ENCODE measurements at regions not wholly inside any gene's neighbourhood (a gene's known extent, or its start where the extent isn't known, plus 50 kb on each side); places are given as distances from the start of the nearest gene placed in this dataset.
"Not testable (repeated sequence)": the region's sequence is repeated elsewhere in the genome, so short reads cannot be mapped to it uniquely, and the experiment has no call there.

- DNase-seq = no peak
These were observed 651.2 kb upstream of the PITX2 start for GRCh38 chr4:111274060-111274459.

GRCh38 chr4:111274486-111274885, 651.6 kb upstream of the PITX2 start:
- no peak for DNase-seq

GRCh38 chr4:111281219-111281618, 658.3 kb upstream of the PITX2 start:
- DNase-seq = no peak

- DNase-seq = no peak
These were observed 659.2 kb upstream of the PITX2 start for GRCh38 chr4:111282035-111282434.

GRCh38 chr4:111283066-111283677, 660.3 kb upstream of the PITX2 start:
- DNase-seq = peak; percentile 15

GRCh38 chr4:111296466-111296865, 673.6 kb upstream of the PITX2 start:
- no peak for DNase-seq

GRCh38 chr4:111303806-111304205, 680.9 kb upstream of the PITX2 start:
- DNase-seq = no peak

GRCh38 chr4:111323496-111323895, 700.6 kb upstream of the PITX2 start:
- DNase-seq = no peak

GRCh38 chr4:111323916-111324315, 701.0 kb upstream of the PITX2 start:
- DNase-seq = no peak

- no peak for DNase-seq
These were observed 703.6 kb upstream of the PITX2 start for GRCh38 chr4:111326450-111326849.

GRCh38 chr4:111330786-111331185, 707.9 kb upstream of the PITX2 start:
- no peak for DNase-seq

GRCh38 chr4:111334361-111334760, 711.5 kb upstream of the PITX2 start:
- DNase-seq = no peak

GRCh38 chr4:111337186-111337876, 714.5 kb upstream of the PITX2 start:
- not testable (repeated sequence) for DNase-seq

- no peak for DNase-seq
These were observed 736.7 kb upstream of the PITX2 start for GRCh38 chr4:111359602-111360001.

GRCh38 chr4:111360906-111361305, 738.0 kb upstream of the PITX2 start:
- DNase-seq = no peak

GRCh38 chr4:111362941-111363361, 740.1 kb upstream of the PITX2 start:
- no peak for DNase-seq

- not testable (repeated sequence) for DNase-seq
These were observed 755.0 kb upstream of the PITX2 start for GRCh38 chr4:111377880-111378279.

- no peak for DNase-seq
These were observed 756.7 kb upstream of the FAM241A start for GRCh38 chr4:111388561-111388960.

- DNase-seq = no peak
These were observed 753.4 kb upstream of the FAM241A start for GRCh38 chr4:111391829-111392228.

GRCh38 chr4:111393781-111394180, 751.5 kb upstream of the FAM241A start:
- no peak for DNase-seq

GRCh38 chr4:111398906-111399330, 746.3 kb upstream of the FAM241A start:
- DNase-seq = no peak

- peak; percentile 18 for DNase-seq
These were observed 745.6 kb upstream of the FAM241A start for GRCh38 chr4:111399623-111400022.

GRCh38 chr4:111400741-111401140, 744.5 kb upstream of the FAM241A start:
- peak; percentile 4 for DNase-seq

GRCh38 chr4:111404673-111405072, 740.6 kb upstream of the FAM241A start:
- DNase-seq = no peak

Data from left kidney (tissue), 1 donor.